ENCODE measurements at regions not wholly inside any gene's neighbourhood (a gene's known extent, or its start where the extent isn't known, plus 50 kb on each side); places are given as distances from the start of the nearest gene placed in this dataset.

DNA sequence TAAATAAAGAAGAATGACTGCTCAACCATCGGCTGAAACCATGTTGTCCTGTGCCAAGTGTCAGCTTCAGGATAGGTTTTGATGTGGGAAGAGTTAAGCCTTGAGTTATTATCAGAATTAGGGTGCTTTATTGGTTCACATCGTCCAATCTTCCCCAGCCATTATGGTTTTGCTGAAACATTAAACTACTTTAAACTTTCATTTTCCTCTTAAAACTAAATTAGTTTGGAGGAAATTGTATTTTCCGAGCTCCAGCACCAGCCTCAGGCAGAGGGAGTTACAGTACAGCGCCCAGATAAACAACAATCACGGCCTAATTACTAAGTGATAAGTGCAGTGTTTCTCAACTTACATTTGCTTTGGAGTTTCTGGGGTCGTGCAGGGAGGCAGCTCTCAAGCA is 80.2 kb downstream of the TMEM114 start:
- Histone ChIP-seq H3K4me1 (no peaks in the 10 kb centered on the region), H3K27me3 (ENCODE audit: low read depth) (peaks cover 84% of the 10 kb centered on the region), H3K9me3 (replicated peaks) (no peaks in the 10 kb centered on the region), H3K36me3 (no peaks in the 10 kb centered on the region), H3K4me3 (no peak overlapping the region), H3K27ac (replicated peaks) (no peak overlapping the region)
- TF ChIP-seq, protein P1, sequence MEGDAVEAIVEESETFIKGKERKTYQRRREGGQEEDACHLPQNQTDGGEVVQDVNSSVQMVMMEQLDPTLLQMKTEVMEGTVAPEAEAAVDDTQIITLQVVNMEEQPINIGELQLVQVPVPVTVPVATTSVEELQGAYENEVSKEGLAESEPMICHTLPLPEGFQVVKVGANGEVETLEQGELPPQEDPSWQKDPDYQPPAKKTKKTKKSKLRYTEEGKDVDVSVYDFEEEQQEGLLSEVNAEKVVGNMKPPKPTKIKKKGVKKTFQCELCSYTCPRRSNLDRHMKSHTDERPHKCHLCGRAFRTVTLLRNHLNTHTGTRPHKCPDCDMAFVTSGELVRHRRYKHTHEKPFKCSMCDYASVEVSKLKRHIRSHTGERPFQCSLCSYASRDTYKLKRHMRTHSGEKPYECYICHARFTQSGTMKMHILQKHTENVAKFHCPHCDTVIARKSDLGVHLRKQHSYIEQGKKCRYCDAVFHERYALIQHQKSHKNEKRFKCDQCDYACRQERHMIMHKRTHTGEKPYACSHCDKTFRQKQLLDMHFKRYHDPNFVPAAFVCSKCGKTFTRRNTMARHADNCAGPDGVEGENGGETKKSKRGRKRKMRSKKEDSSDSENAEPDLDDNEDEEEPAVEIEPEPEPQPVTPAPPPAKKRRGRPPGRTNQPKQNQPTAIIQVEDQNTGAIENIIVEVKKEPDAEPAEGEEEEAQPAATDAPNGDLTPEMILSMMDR (IDR thresholded peaks at IDR 0.05; ENCODE audit: borderline replicate concordance), result no peak
- no peak for DNase-seq
- intact Hi-C loops (cut with micrococcal nuclease), result no loop called here

- Histone ChIP-seq H3K4me1 (no peaks in the 10 kb centered on the region), H3K27ac (replicated peaks) (no peak overlapping the region), H3K36me3 (no peaks in the 10 kb centered on the region), H3K4me3 (no peak overlapping the region), H3K27me3 (ENCODE audit: low read depth) (peaks cover 71% of the 10 kb centered on the region), H3K9me3 (replicated peaks) (no peaks in the 10 kb centered on the region)
- no peak for DNase-seq
- TF ChIP-seq, protein P1 (IDR thresholded peaks at IDR 0.05; ENCODE audit: borderline replicate concordance), result no peak
- intact Hi-C loops (cut with micrococcal nuclease), result no loop called here
These were observed 84.9 kb downstream of the TMEM114 start for GRCh38 chr16:8505327-8505991.

DNA sequence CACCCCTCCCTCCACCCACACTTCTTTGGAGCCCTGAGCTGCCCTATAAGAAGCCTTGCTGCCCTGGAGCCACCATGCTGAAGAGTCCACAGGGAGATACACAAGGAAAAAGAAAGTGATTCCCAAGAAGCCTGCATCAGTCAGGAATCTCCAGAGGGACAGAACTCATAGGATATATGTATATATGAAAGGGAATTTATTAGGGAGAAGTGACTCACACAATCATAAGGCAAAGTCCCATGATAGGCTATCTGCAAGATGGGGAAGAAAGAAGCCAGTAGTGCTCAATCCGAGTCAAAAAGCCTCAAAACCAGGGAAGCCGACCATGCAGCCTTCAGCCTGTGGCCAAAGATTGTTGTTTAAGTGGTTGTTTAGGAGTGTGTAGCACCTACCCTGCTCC is 87.9 kb downstream of the TMEM114 start:
- no peak for DNase-seq
- H3K36me3 ChIP-seq, result no peaks in the 10 kb centered on the region
- H3K9me3 ChIP-seq (replicated peaks), result peaks cover 1% of the 10 kb centered on the region
- TF ChIP-seq, protein P1 (IDR thresholded peaks at IDR 0.05; ENCODE audit: borderline replicate concordance), result no peak
- H3K27me3 ChIP-seq (ENCODE audit: low read depth), result peaks cover 82% of the 10 kb centered on the region
- intact Hi-C loops (cut with micrococcal nuclease), result no loop called here
- no peak overlapping the region for H3K4me3 ChIP-seq
- H3K4me1 ChIP-seq, result no peaks in the 10 kb centered on the region
- H3K27ac ChIP-seq (replicated peaks), result no peak overlapping the region

GRCh38 chr16:8500351-8500750 is 90.0 kb downstream of the TMEM114 start:
- Histone ChIP-seq H3K27me3 (ENCODE audit: low read depth) (peaks cover 82% of the 10 kb centered on the region), H3K36me3 (no peaks in the 10 kb centered on the region), H3K4me1 (no peaks in the 10 kb centered on the region), H3K9me3 (replicated peaks) (peaks cover 4% of the 10 kb centered on the region), H3K4me3 (no peak overlapping the region), H3K27ac (replicated peaks) (no peak overlapping the region)
- intact Hi-C loops (cut with micrococcal nuclease), result no loop called here
- DNase-seq, result no peak
- TF ChIP-seq, protein P1 (IDR thresholded peaks at IDR 0.05; ENCODE audit: borderline replicate concordance), result no peak

DNA sequence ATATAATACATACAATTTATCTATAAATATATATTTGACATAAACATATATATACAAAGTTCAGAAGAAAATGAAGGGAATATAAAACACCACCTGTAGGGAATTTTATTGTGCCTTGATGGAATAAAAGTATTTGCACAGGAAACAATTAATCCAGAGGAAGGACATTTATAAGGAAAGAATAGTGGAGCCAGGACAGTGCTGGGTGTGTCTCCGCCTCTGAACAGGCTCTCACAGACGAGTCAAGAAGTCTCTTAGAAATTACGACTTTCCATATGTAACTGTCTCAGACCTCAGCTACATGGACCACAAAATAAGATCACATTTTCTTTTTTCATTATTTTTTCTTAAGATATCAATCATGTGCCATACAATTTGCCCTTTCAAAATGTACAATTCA is 93.9 kb downstream of the TMEM114 start:
- no peak overlapping the region for H3K27ac ChIP-seq (replicated peaks)
- H3K36me3 ChIP-seq, result no peaks in the 10 kb centered on the region
- no peak for DNase-seq
- H3K9me3 ChIP-seq (replicated peaks), result peaks cover 4% of the 10 kb centered on the region
- TF ChIP-seq, protein P1 (IDR thresholded peaks at IDR 0.05; ENCODE audit: borderline replicate concordance), result no peak
- no peaks in the 10 kb centered on the region for H3K4me1 ChIP-seq
- peaks cover 90% of the 10 kb centered on the region for H3K27me3 ChIP-seq (ENCODE audit: low read depth)
- intact Hi-C loops (cut with micrococcal nuclease), result no loop called here
- no peak overlapping the region for H3K4me3 ChIP-seq
